SK-N-SH (cell line): ENCODE measurements at regions not wholly inside any gene's neighbourhood (a gene's known extent, or its start where the extent isn't known, plus 50 kb on each side); places are given as distances from the start of the nearest gene placed in this dataset.

ENCODE experiments used
- CTCF ChIA-PET: fragments of 300-600, 350-600 bp; formaldehyde crosslinking; extraction: SDS; loops from one replicate; lab custom pipeline; 2021; lab: Yijun Ruan, JAX
- POLR2A ChIA-PET: fragments of 350-600 bp; sonication (Branson Sonifier 250); formaldehyde crosslinking; extraction: SDS; loops from one replicate; lab custom pipeline; 2020; ENCODE audit warnings: antibody characterized with exemption, inconsistent platforms; lab: Yijun Ruan, JAX
- DNase-seq: peaks from one replicate; pipeline ENCODE4 v3.0.0; 2012
- H2AFZ ChIP-seq: fragments of 200-600 bp; sonication (generic); 2 replicates; pipeline ENCODE4 v1.8.1; 2016; ENCODE audit warnings: antibody characterized with exemption, mild to moderate bottlenecking, low read depth
- H3F3A ChIP-seq: fragments of 200-600 bp; sonication (generic); replicated peaks from 2 replicates; pipeline ENCODE3; 2016; ENCODE audit warnings: antibody characterized with exemption, mild to moderate bottlenecking; ENCODE audit not compliant: insufficient read depth
- H3K27ac ChIP-seq, 2 experiments: fragments of 200-500 bp in 1 of 2; fragments of 200-600 bp in 1 of 2; sonication (Bioruptor generic) in 1 of 2; sonication (generic), shearing (Covaris generic) in 1 of 2; 2 replicates each; pipeline versions ENCODE4 v1.5.1 to v1.6.1; 2014 to 2016; ENCODE audit warnings: low read depth in 2 of 2, inconsistent platforms in 1 of 2, low read length in 1 of 2, mild to moderate bottlenecking in 1 of 2, mixed read lengths in 1 of 2
- H3K27me3 ChIP-seq: fragments of 200-600 bp; sonication (generic), shearing (Covaris generic); 2 replicates; pipeline ENCODE4 v1.6.1; 2016; ENCODE audit warnings: mixed run types; ENCODE audit not compliant: insufficient read depth
- H3K36me3 ChIP-seq, 2 experiments: fragments of 200-500 bp in 1 of 2; fragments of 200-600 bp in 1 of 2; sonication (Bioruptor generic) in 1 of 2; sonication (generic) in 1 of 2; replicated peaks in 1 of 2; 2 replicates each; pipeline versions ENCODE3 to v1.5.1; 2014 to 2016; ENCODE audit warnings: low read length in 1 of 2, mild to moderate bottlenecking in 1 of 2; ENCODE audit not compliant: insufficient read depth in 2 of 2, control insufficient read depth in 1 of 2
- H3K4me1 ChIP-seq, 2 experiments: fragments of 200-500 bp in 1 of 2; fragments of 200-600 bp in 1 of 2; sonication (Bioruptor generic) in 1 of 2; sonication (generic), shearing (Covaris generic) in 1 of 2; 2 replicates each; pipeline versions ENCODE4 v1.5.1 to v1.6.1; 2014 to 2016; ENCODE audit warnings: low read depth in 1 of 2, low read length in 1 of 2, mixed run types in 1 of 2; ENCODE audit not compliant: insufficient read depth in 2 of 2, control insufficient read depth in 1 of 2
- H3K4me2 ChIP-seq: fragments of 200-600 bp; sonication (generic), shearing (Covaris generic); 2 replicates; pipeline ENCODE4 v1.6.1; 2017; ENCODE audit warnings: mixed run types
- H3K4me3 ChIP-seq, 2 experiments: fragments of 200-500 bp in 1 of 2; fragments of 200-600 bp in 1 of 2; sonication (Bioruptor generic) in 1 of 2; sonication (generic), shearing (Covaris generic) in 1 of 2; 2 replicates each; pipeline versions ENCODE4 v1.5.1 to v1.8.1; 2014 to 2016; ENCODE audit warnings: low read depth in 2 of 2, inconsistent platforms in 1 of 2, low read length in 1 of 2, mild to moderate bottlenecking in 1 of 2, mixed read lengths in 1 of 2, moderate library complexity in 1 of 2
- H3K79me2 ChIP-seq: fragments of 200-600 bp; sonication (generic); 2 replicates; pipeline ENCODE4 v1.8.1; 2017; ENCODE audit warnings: mild to moderate bottlenecking; ENCODE audit not compliant: insufficient read depth
- H3K9ac ChIP-seq: fragments of 200-600 bp; sonication (generic); 2 replicates; pipeline ENCODE4 v1.6.1; 2017; ENCODE audit warnings: mixed run types
- H3K9me2 ChIP-seq: fragments of 200-600 bp; sonication (generic); 2 replicates; pipeline ENCODE4 v1.6.1; 2017; ENCODE audit warnings: mixed run types
- H3K9me3 ChIP-seq: fragments of 200-600 bp; sonication (generic); 2 replicates; pipeline ENCODE4 v1.6.1; 2017; ENCODE audit warnings: mixed run types, mild to moderate bottlenecking, moderate library complexity
- H4K20me1 ChIP-seq: fragments of 200-600 bp; sonication (generic); 2 replicates; pipeline ENCODE4 v1.6.1; 2017; ENCODE audit warnings: mild to moderate bottlenecking, mixed run types; ENCODE audit not compliant: insufficient read depth
- ELF1 ChIP-seq: IDR thresholded peaks from 2 replicates; pipeline ENCODE4 v1.4.0; 2012
- EZH2phosphoT487 ChIP-seq: fragments of 200-600 bp; sonication (generic); IDR thresholded peaks from 2 replicates; pipeline ENCODE4 v1.6.1; 2017; ENCODE audit warnings: low read depth, mixed run types, mild to moderate bottlenecking, antibody characterized with exemption, moderate library complexity, borderline replicate concordance
- NRF1 ChIP-seq: IDR thresholded peaks from 2 replicates; pipeline ENCODE4 v1.6.1; 2012; ENCODE audit warnings: low read depth, mild to moderate bottlenecking, low read length
- RFX5 ChIP-seq: IDR thresholded peaks from 2 replicates; pipeline ENCODE4 v1.6.1; 2012; ENCODE audit warnings: mild to moderate bottlenecking, improper control_type of control experiment, low read length
- RXRA ChIP-seq: IDR thresholded peaks from 2 replicates; pipeline ENCODE4 v1.4.0; 2012; ENCODE audit warnings: low read depth, mild to moderate bottlenecking, borderline replicate concordance
- TAF1 ChIP-seq: IDR thresholded peaks from 2 replicates; pipeline ENCODE4 v1.6.1; 2012; ENCODE audit warnings: low read depth, mild to moderate bottlenecking, low read length, moderate library complexity, borderline replicate concordance
- TEAD4 ChIP-seq: IDR thresholded peaks from 2 replicates; pipeline ENCODE4 v1.4.0; 2012; ENCODE audit warnings: mild to moderate bottlenecking, borderline replicate concordance; ENCODE audit not compliant: insufficient read depth
- WGBS: methylation state at CpG from one replicate; pipeline ENCODE4 v1.1.6; 2017; ENCODE audit warnings: low lambda C conversion rate; 5-methylcytosine and 5-hydroxymethylcytosine counted together
- TF ChIP-seq, protein P1 (sequence below): IDR thresholded peaks from 2 replicates; pipeline ENCODE4 v1.4.0; 2012; ENCODE audit warnings: low read depth, borderline replicate concordance
- TF ChIP-seq, protein P2 (sequence below): fragments of 200-600 bp; sonication (generic); IDR thresholded peaks from 2 replicates; pipeline ENCODE4 v1.6.1; 2017; ENCODE audit warnings: antibody characterized with exemption, mild to moderate bottlenecking, moderate library complexity
- TF ChIP-seq, protein P3 (sequence below): IDR thresholded peaks from 2 replicates; pipeline ENCODE4; 2012
- TF ChIP-seq, protein P4 (sequence below): fragments of 150-350 bp; IDR thresholded peaks from 2 replicates; pipeline ENCODE4 v1.6.1; 2017; ENCODE audit warnings: antibody characterized with exemption, low read length, low read depth, borderline replicate concordance
- TF ChIP-seq, protein P5 (sequence below): IDR thresholded peaks from 2 replicates; pipeline ENCODE4 v1.4.0; 2012; ENCODE audit warnings: low read depth, borderline replicate concordance

DNA sequence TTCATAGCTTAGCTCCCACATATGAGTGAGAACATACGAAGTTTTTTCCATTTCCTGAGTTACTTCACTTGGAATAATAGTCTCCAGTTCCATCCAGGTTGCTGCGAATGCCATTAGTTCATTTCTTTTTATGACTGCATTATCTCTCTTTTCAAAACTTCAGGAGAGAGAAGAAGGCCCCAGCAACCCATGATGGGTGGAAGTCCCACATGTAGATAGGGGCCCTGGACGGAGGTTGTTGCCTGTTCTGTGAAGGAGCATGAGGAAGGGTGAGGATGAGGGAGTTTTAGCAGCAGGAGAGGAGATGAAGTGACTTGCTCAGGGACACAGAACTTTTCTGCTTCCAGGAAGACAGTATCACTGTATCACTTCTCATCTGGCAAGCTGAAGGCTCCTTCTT, 102.2 kb upstream of the KLF4 start:
- DNase-seq = no peak
- no peaks in the 10 kb centered on the region for H3K9me3 ChIP-seq
- H3K27ac ChIP-seq = no peak overlapping the region
- no peak overlapping the region for H3K4me2 ChIP-seq
- H3K4me3 ChIP-seq = no peak overlapping the region
- H3K4me1 ChIP-seq = no peaks in the 10 kb centered on the region
- peaks cover 47% of the 10 kb centered on the region; the same call in 1 of the 2 replicates for H3K27me3 ChIP-seq
- WGBS = 22% methylated on average over 3 of the region's 3 CpGs
- H3K9ac ChIP-seq = no peak overlapping the region
- H3K9me2 ChIP-seq = no peaks in the 10 kb centered on the region
- H4K20me1 ChIP-seq = no peaks in the 10 kb centered on the region
- no peaks in the 10 kb centered on the region for H3K36me3 ChIP-seq
- POLR2A ChIA-PET = no interaction called here
- no peaks in the 10 kb centered on the region for H3K79me2 ChIP-seq
- H2AFZ ChIP-seq = no peak overlapping the region
- CTCF ChIA-PET = no interaction called here
- no peaks in the 10 kb centered on the region for H3F3A ChIP-seq
- TF ChIP-seq EZH2phosphoT487 (no peak), RFX5 (no peak), NRF1 (no peak), TEAD4 (no peak), RXRA (no peak), TAF1 (no peak)
- TF ChIP-seq, protein P1, sequence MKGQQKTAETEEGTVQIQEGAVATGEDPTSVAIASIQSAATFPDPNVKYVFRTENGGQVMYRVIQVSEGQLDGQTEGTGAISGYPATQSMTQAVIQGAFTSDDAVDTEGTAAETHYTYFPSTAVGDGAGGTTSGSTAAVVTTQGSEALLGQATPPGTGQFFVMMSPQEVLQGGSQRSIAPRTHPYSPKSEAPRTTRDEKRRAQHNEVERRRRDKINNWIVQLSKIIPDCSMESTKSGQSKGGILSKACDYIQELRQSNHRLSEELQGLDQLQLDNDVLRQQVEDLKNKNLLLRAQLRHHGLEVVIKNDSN = no peak
- TF ChIP-seq, protein P2, sequence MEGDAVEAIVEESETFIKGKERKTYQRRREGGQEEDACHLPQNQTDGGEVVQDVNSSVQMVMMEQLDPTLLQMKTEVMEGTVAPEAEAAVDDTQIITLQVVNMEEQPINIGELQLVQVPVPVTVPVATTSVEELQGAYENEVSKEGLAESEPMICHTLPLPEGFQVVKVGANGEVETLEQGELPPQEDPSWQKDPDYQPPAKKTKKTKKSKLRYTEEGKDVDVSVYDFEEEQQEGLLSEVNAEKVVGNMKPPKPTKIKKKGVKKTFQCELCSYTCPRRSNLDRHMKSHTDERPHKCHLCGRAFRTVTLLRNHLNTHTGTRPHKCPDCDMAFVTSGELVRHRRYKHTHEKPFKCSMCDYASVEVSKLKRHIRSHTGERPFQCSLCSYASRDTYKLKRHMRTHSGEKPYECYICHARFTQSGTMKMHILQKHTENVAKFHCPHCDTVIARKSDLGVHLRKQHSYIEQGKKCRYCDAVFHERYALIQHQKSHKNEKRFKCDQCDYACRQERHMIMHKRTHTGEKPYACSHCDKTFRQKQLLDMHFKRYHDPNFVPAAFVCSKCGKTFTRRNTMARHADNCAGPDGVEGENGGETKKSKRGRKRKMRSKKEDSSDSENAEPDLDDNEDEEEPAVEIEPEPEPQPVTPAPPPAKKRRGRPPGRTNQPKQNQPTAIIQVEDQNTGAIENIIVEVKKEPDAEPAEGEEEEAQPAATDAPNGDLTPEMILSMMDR = no peak
- TF ChIP-seq, protein P3, sequence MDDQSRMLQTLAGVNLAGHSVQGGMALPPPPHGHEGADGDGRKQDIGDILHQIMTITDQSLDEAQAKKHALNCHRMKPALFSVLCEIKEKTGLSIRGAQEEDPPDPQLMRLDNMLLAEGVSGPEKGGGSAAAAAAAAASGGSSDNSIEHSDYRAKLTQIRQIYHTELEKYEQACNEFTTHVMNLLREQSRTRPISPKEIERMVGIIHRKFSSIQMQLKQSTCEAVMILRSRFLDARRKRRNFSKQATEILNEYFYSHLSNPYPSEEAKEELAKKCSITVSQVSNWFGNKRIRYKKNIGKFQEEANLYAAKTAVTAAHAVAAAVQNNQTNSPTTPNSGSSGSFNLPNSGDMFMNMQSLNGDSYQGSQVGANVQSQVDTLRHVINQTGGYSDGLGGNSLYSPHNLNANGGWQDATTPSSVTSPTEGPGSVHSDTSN = no peak
- TF ChIP-seq, protein P4, sequence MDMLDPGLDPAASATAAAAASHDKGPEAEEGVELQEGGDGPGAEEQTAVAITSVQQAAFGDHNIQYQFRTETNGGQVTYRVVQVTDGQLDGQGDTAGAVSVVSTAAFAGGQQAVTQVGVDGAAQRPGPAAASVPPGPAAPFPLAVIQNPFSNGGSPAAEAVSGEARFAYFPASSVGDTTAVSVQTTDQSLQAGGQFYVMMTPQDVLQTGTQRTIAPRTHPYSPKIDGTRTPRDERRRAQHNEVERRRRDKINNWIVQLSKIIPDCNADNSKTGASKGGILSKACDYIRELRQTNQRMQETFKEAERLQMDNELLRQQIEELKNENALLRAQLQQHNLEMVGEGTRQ = no peak

DNA sequence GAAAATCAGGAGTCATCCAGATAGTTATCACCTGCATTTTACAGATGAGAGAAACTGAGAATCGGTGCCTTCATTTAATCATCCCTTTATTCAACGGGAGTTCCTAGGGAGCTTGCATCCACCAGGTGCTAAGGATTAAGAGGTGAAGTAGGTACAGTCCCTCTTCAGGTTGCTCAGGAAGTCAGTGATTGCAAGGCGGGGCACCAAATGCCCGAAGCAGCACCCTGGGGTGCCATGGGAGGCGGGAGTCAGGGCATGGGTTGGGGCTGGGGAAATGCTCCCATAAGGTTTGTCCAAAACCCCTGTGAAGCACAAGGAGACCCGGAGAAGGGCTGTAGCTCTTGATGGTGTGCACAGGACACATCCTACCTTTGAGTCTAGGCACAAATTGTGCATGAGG, 98.8 kb upstream of the KLF4 start:
- H3K79me2 ChIP-seq = no peaks in the 10 kb centered on the region
- no peak overlapping the region for H3K4me2 ChIP-seq
- H3K36me3 ChIP-seq = no peaks in the 10 kb centered on the region
- no peak overlapping the region for H2AFZ ChIP-seq
- TF ChIP-seq ELF1 = no peak
- TF ChIP-seq, protein P4 = no peak
- TF ChIP-seq, protein P5, sequence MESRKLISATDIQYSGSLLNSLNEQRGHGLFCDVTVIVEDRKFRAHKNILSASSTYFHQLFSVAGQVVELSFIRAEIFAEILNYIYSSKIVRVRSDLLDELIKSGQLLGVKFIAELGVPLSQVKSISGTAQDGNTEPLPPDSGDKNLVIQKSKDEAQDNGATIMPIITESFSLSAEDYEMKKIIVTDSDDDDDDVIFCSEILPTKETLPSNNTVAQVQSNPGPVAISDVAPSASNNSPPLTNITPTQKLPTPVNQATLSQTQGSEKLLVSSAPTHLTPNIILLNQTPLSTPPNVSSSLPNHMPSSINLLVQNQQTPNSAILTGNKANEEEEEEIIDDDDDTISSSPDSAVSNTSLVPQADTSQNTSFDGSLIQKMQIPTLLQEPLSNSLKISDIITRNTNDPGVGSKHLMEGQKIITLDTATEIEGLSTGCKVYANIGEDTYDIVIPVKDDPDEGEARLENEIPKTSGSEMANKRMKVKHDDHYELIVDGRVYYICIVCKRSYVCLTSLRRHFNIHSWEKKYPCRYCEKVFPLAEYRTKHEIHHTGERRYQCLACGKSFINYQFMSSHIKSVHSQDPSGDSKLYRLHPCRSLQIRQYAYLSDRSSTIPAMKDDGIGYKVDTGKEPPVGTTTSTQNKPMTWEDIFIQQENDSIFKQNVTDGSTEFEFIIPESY = no peak
- no peaks in the 10 kb centered on the region for H3K9me2 ChIP-seq
- H3K9ac ChIP-seq = no peak overlapping the region
- no peaks in the 10 kb centered on the region for H3K4me1 ChIP-seq
- H3K27ac ChIP-seq = no peak overlapping the region
- POLR2A ChIA-PET = no interaction called here
- no peaks in the 10 kb centered on the region for H3F3A ChIP-seq
- H3K9me3 ChIP-seq = no peaks in the 10 kb centered on the region
- DNase-seq = no peak
- WGBS = 35% methylated on average over 5 of the region's 6 CpGs
- H3K4me3 ChIP-seq = no peak overlapping the region
- CTCF ChIA-PET = no interaction called here
- H3K27me3 ChIP-seq = peaks cover 53% of the 10 kb centered on the region; the same call in 1 of the 2 replicates
- H4K20me1 ChIP-seq = no peaks in the 10 kb centered on the region
